Parathyroid adenoma (tissue), 2 donors: ENCODE measurements at regions not wholly inside any gene's neighbourhood (a gene's known extent, or its start where the extent isn't known, plus 50 kb on each side); places are given as distances from the start of the nearest gene placed in this dataset.

Experiments
- H2AFZ ChIP-seq: fragments of 300-600 bp; sonication (generic); one replicate; pipeline ENCODE4 v1.7.0; 2017; ENCODE audit warnings: antibody characterized with exemption, mild to moderate bottlenecking
- H3K27ac ChIP-seq: fragments of 300-600 bp; sonication (generic); one replicate; pipeline ENCODE4 v1.7.0; 2017
- H3K27me3 ChIP-seq: fragments of 300-600 bp; sonication (generic); one replicate; pipeline ENCODE4 v1.7.0; 2017; ENCODE audit warnings: low read length; ENCODE audit not compliant: control insufficient read depth, insufficient read depth
- H3K36me3 ChIP-seq: fragments of 300-600 bp; sonication (generic); one replicate; pipeline ENCODE4 v1.7.0; 2017; ENCODE audit warnings: low read length; ENCODE audit not compliant: control insufficient read depth, insufficient read depth
- H3K4me1 ChIP-seq: fragments of 300-600 bp; sonication (generic); one replicate; pipeline ENCODE4 v1.7.0; 2017; ENCODE audit warnings: control low read depth
- H3K4me2 ChIP-seq: fragments of 300-600 bp; sonication (generic); one replicate; pipeline ENCODE4 v1.7.0; 2017; ENCODE audit warnings: low read length
- H3K4me3 ChIP-seq: fragments of 300-600 bp; sonication (generic); one replicate; pipeline ENCODE4 v1.7.0; 2017; ENCODE audit warnings: low read depth, low read length
- H3K79me2 ChIP-seq: fragments of 300-600 bp; sonication (generic); one replicate; pipeline ENCODE4 v1.7.0; 2017; ENCODE audit warnings: control low read depth
- H3K9ac ChIP-seq: fragments of 300-600 bp; sonication (generic); one replicate; pipeline ENCODE4 v1.7.0; 2017; ENCODE audit warnings: mild to moderate bottlenecking
- H3K9me3 ChIP-seq: fragments of 300-600 bp; sonication (generic); one replicate; pipeline ENCODE4 v1.7.0; 2017; ENCODE audit warnings: low read length; ENCODE audit not compliant: control insufficient read depth
- TF ChIP-seq, protein P1 (sequence below): fragments of 300-600 bp; sonication (generic); IDR thresholded peaks from one replicate; pipeline ENCODE4 v1.7.0; 2017; ENCODE audit warnings: antibody characterized with exemption, mild to moderate bottlenecking
- donor health status: primary hyperparathyroidism.

DNA sequence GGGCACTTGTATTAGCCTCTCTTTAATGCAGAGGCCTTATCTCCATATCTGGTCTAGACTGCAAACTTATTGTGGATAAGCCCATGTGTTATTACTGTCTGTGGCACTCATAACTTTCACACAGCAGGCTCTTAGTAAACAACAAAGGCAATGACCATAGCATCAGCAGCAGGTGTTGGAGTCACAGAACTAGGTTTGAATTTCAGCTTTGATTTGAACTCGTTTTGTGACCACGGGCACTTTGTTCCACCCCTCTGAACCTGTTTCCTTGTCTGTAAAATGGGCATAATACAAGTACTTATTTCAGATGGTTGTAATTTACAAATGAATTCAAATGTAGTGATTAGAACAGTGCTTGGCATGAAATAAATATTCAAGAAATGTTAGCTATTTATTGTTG lies 121.8 kb upstream of the C1GALT1C1 start:
- H3K9me3 ChIP-seq, result no peaks in the 10 kb centered on the region
- no peaks in the 10 kb centered on the region for H3K36me3 ChIP-seq
- no peak overlapping the region for H3K9ac ChIP-seq
- H3K27ac ChIP-seq, result no peak overlapping the region
- no peaks in the 10 kb centered on the region for H3K27me3 ChIP-seq
- no peak overlapping the region for H3K4me3 ChIP-seq
- TF ChIP-seq, protein P1, sequence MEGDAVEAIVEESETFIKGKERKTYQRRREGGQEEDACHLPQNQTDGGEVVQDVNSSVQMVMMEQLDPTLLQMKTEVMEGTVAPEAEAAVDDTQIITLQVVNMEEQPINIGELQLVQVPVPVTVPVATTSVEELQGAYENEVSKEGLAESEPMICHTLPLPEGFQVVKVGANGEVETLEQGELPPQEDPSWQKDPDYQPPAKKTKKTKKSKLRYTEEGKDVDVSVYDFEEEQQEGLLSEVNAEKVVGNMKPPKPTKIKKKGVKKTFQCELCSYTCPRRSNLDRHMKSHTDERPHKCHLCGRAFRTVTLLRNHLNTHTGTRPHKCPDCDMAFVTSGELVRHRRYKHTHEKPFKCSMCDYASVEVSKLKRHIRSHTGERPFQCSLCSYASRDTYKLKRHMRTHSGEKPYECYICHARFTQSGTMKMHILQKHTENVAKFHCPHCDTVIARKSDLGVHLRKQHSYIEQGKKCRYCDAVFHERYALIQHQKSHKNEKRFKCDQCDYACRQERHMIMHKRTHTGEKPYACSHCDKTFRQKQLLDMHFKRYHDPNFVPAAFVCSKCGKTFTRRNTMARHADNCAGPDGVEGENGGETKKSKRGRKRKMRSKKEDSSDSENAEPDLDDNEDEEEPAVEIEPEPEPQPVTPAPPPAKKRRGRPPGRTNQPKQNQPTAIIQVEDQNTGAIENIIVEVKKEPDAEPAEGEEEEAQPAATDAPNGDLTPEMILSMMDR, result no peak
- H3K79me2 ChIP-seq, result no peaks in the 10 kb centered on the region
- H3K4me1 ChIP-seq, result no peaks in the 10 kb centered on the region
- H3K4me2 ChIP-seq, result no peak overlapping the region
- H2AFZ ChIP-seq, result no peak overlapping the region

DNA sequence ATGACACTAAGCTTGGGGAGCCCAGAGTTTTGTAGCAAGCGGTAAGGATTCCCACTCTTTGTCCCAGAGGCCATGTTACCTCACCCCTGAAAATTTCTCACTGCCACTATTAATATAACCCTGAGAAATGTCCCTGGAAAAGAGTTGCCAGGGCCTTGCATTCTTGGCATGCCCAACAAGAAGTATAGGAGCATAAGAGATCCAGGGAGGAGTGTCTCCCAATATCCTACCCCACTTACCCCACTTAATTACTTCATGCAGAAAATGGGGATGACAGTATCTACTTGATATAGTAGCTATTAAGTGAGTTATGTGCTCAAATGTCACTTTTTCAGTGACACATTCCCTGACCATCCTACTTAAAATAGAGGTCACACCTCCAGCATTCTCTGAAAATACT lies 120.5 kb upstream of the C1GALT1C1 start:
- Histone ChIP-seq H3K36me3 (no peaks in the 10 kb centered on the region), H2AFZ (no peak overlapping the region), H3K4me2 (no peak overlapping the region), H3K4me3 (no peak overlapping the region), H3K27me3 (no peaks in the 10 kb centered on the region), H3K9me3 (no peaks in the 10 kb centered on the region), H3K9ac (no peak overlapping the region), H3K79me2 (no peaks in the 10 kb centered on the region), H3K4me1 (no peaks in the 10 kb centered on the region), H3K27ac (no peak overlapping the region)
- TF ChIP-seq, protein P1, result no peak

DNA sequence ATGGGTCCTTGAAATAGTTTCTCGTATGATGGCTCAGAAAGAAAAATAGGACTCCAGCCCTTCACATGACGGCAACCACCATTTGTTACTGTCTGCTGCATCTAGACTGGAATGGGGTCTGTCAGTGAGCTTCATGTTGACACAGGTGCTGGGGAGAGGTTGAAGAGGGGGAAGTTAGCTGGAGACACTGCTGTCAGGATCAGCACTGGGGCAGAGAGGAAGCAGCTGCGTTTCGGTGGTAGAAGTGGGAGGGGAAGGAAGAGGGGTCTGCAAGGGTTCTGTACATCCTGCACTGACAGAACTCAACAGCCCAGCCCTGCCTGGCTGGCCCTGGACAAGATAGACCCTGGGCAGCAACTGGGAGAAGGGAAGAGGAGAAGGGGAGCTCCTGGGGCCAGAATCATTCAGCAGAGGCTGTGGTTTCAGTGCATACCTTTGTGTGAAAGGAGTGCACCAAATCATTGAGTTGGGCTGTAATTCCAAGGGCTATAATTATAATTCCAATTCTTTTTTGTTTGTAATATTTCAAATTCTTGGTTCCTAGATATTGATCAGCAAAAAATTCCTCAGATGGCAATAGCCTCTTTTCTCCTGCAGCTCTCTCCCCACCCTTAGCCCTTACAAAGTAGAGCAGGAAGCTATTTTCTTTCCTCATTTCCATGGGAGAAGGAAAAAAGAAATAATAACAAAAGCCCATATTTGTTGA lies 119.4 kb upstream of the C1GALT1C1 start:
- no peaks in the 10 kb centered on the region for H3K9me3 ChIP-seq
- H3K4me1 ChIP-seq, result no peaks in the 10 kb centered on the region
- no peak overlapping the region for H3K4me2 ChIP-seq
- no peaks in the 10 kb centered on the region for H3K27me3 ChIP-seq
- H3K27ac ChIP-seq, result no peak overlapping the region
- H3K79me2 ChIP-seq, result no peaks in the 10 kb centered on the region
- no peaks in the 10 kb centered on the region for H3K36me3 ChIP-seq
- H3K4me3 ChIP-seq, result no peak overlapping the region
- TF ChIP-seq, protein P1, result no peak
- no peak overlapping the region for H3K9ac ChIP-seq
- H2AFZ ChIP-seq, result no peak overlapping the region

DNA sequence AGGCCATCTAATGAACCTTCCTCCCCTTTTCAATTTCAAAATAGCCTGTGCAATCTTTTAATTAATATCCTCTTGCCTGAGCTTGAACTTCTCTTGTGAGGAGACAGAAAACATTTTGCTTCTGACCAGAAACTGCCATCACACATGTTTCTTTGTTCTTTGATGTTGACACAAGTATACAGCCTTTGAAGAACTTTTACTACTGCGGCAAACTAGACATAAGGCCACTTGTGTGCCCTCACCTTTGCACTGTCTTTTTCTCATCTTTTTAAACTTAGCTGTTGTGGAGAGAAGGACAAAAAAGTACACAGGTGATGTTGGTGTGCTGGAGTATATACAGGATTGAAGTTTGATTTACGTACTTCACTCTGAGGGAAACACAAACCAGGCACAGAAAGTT lies 116.3 kb upstream of the C1GALT1C1 start:
- no peak overlapping the region for H3K9ac ChIP-seq
- H3K36me3 ChIP-seq, result no peaks in the 10 kb centered on the region
- no peaks in the 10 kb centered on the region for H3K79me2 ChIP-seq
- H3K27ac ChIP-seq, result no peak overlapping the region
- H3K9me3 ChIP-seq, result no peaks in the 10 kb centered on the region
- no peak overlapping the region for H2AFZ ChIP-seq
- TF ChIP-seq, protein P1, result no peak
- no peak overlapping the region for H3K4me3 ChIP-seq
- H3K4me2 ChIP-seq, result no peak overlapping the region
- no peaks in the 10 kb centered on the region for H3K4me1 ChIP-seq
- no peaks in the 10 kb centered on the region for H3K27me3 ChIP-seq
